ENCODE measurements at regions not wholly inside any gene's neighbourhood (a gene's known extent, or its start where the extent isn't known, plus 50 kb on each side); places are given as distances from the start of the nearest gene placed in this dataset.

DNA sequence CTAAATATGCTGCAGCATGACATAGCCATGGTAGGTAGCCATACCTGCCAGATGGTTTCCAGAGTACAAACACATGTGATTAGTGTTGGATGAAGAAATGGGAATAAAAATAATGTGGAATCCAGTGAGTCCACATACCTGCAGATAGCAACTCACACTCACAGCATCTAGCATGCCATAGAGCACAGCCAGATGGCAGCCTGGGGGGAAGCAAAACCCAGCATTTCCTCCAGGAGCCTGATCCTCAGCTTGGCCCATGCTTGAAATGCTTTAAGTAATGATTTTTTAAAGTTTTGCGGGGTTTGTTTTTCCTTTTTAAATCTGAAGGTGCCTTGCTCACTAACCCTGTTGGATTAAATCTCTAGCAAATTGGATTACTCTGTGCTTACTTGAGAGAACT lies 535.1 kb downstream of the STK39 start:
- Mint-ChIP-seq H3K27ac (no peak overlapping the region), H3K4me1 (ENCODE audit: low read depth) (no peaks in the 10 kb centered on the region), H3K4me3 (no peak overlapping the region), H3K36me3 (ENCODE audit: low read depth) (no peaks in the 10 kb centered on the region), H3K27me3 (ENCODE audit: insufficient read depth) (no peaks in the 10 kb centered on the region), H3K9me3 (peaks cover 45% of the 10 kb centered on the region)
- no peak for DNase-seq
- TF ChIP-seq, protein P1, sequence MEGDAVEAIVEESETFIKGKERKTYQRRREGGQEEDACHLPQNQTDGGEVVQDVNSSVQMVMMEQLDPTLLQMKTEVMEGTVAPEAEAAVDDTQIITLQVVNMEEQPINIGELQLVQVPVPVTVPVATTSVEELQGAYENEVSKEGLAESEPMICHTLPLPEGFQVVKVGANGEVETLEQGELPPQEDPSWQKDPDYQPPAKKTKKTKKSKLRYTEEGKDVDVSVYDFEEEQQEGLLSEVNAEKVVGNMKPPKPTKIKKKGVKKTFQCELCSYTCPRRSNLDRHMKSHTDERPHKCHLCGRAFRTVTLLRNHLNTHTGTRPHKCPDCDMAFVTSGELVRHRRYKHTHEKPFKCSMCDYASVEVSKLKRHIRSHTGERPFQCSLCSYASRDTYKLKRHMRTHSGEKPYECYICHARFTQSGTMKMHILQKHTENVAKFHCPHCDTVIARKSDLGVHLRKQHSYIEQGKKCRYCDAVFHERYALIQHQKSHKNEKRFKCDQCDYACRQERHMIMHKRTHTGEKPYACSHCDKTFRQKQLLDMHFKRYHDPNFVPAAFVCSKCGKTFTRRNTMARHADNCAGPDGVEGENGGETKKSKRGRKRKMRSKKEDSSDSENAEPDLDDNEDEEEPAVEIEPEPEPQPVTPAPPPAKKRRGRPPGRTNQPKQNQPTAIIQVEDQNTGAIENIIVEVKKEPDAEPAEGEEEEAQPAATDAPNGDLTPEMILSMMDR (IDR thresholded peaks at IDR 0.05) = no peak

DNA sequence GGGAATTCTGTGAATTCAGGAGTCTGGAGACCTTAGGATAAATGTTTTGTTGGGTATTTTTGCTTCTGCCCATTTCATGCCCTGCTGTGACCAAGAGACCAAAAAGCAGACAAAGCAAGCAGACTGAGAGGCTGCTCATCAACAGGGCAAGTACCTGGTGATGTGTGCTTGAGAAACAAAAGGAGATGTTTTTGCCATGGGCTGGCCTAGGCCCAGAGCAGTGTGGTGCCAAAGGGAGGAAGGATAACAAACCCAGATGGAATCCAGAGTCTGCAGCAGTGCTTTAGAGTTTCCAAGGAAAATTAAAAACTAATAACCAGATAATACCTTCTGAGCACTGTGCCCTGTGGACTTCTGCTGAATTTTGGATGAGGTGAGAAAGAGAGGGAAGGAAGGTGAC lies 538.4 kb downstream of the STK39 start:
- H3K27ac Mint-ChIP-seq = no peak overlapping the region
- no peak overlapping the region for H3K4me3 Mint-ChIP-seq
- peaks cover 31% of the 10 kb centered on the region for H3K9me3 Mint-ChIP-seq
- H3K36me3 Mint-ChIP-seq (ENCODE audit: low read depth) = no peaks in the 10 kb centered on the region
- no peak for DNase-seq
- no peaks in the 10 kb centered on the region for H3K27me3 Mint-ChIP-seq (ENCODE audit: insufficient read depth)
- TF ChIP-seq, protein P1 (IDR thresholded peaks at IDR 0.05) = no peak
- H3K4me1 Mint-ChIP-seq (ENCODE audit: low read depth) = no peaks in the 10 kb centered on the region

DNA sequence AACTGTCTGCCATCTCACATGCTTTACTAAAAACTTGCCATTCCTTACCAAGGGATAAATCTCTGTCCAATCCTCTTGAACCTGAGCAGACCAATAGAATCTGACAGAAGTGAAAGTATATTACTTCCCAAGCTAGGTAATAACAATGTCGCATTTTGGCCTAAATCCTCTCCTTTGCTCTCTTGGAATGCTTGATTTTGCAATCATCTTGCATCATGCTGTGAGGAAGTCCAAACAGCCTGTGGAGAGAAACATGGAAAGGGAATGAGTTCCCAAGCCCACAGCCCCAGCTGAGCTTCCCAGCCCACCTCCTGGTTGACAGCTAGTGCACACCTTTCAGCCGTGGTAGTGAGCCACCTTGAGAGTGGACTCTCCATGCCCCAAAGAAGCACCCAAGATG lies 540.6 kb downstream of the STK39 start:
- Mint-ChIP-seq H3K9me3 (peaks cover 22% of the 10 kb centered on the region), H3K4me3 (no peak overlapping the region), H3K27me3 (ENCODE audit: insufficient read depth) (no peaks in the 10 kb centered on the region), H3K4me1 (ENCODE audit: low read depth) (no peaks in the 10 kb centered on the region), H3K27ac (no peak overlapping the region), H3K36me3 (ENCODE audit: low read depth) (no peaks in the 10 kb centered on the region)
- DNase-seq = no peak
- TF ChIP-seq, protein P1 (IDR thresholded peaks at IDR 0.05) = no peak

DNA sequence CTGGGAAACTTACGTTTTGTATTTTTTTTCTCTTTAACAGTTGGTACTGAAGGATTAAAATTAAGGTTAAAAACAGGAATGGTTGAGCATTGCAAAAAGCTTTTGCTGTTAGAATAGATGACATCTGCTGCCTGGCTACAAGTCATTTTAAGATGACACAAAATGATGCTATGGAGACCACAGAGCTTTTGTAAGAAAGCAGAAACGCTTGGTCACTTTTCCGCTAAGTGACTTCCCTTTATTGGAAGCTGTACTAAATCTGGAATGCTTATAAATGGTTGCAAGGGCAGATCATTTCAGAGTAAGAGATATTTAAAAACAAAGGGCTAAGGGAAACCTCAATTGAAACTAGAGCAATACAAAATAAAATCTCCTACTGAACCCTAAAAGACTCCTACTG lies 544.0 kb downstream of the STK39 start:
- Mint-ChIP-seq H3K9me3 (peaks cover 23% of the 10 kb centered on the region), H3K4me1 (ENCODE audit: low read depth) (no peaks in the 10 kb centered on the region), H3K4me3 (no peak overlapping the region), H3K36me3 (ENCODE audit: low read depth) (no peaks in the 10 kb centered on the region), H3K27me3 (ENCODE audit: insufficient read depth) (no peaks in the 10 kb centered on the region), H3K27ac (no peak overlapping the region)
- TF ChIP-seq, protein P1 (IDR thresholded peaks at IDR 0.05) = no peak
- DNase-seq = no peak

DNA sequence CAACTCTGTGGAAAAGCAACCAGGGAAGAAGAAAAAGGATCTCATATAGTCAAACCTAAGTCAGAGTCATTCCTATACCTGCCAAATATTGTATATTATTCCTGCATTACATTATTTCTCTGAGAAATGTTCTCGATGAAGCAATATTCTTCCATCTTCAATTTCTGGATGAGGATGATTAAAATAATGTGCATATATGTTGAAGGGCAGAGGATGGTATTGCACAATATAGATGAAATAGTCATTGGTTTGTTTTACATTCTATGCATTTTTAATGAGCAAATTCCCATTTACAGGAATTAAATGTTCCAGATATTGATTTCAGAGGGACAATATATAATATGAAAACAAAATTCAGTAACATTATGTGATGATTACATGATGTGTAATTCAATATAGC lies 545.2 kb downstream of the STK39 start:
- Mint-ChIP-seq H3K27ac (no peak overlapping the region), H3K9me3 (peaks cover 33% of the 10 kb centered on the region), H3K4me3 (no peak overlapping the region), H3K36me3 (ENCODE audit: low read depth) (no peaks in the 10 kb centered on the region), H3K27me3 (ENCODE audit: insufficient read depth) (no peaks in the 10 kb centered on the region), H3K4me1 (ENCODE audit: low read depth) (no peaks in the 10 kb centered on the region)
- TF ChIP-seq, protein P1 (IDR thresholded peaks at IDR 0.05) = no peak
- no peak for DNase-seq

DNA sequence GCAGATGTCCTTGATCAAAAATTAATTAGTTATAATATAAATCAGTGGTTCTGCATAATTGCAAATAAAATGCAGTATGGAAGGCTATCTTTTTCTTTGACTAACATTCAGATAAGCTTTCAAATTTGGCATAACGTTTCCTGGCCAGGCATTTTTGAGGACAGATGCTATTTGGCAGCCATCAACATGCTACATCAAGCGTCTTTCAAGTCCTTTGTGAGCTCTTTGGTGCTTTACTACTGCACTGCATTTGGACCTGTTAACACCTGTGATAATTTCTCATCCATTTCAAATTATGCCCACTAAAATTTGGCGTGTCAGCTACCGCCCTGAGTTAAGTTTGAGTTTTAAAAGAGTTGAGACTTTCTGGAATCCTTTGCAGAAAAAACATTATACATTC lies 545.7 kb downstream of the STK39 start:
- Mint-ChIP-seq H3K9me3 (peaks cover 33% of the 10 kb centered on the region), H3K27me3 (ENCODE audit: insufficient read depth) (no peaks in the 10 kb centered on the region), H3K27ac (no peak overlapping the region), H3K4me1 (ENCODE audit: low read depth) (no peaks in the 10 kb centered on the region), H3K4me3 (no peak overlapping the region), H3K36me3 (ENCODE audit: low read depth) (no peaks in the 10 kb centered on the region)
- TF ChIP-seq, protein P1 (IDR thresholded peaks at IDR 0.05) = no peak
- DNase-seq = no peak

Data from HFFc6 (cell line).